Adrenal gland (tissue), 5 donors: ENCODE measurements at regions not wholly inside any gene's neighbourhood (a gene's known extent, or its start where the extent isn't known, plus 50 kb on each side); places are given as distances from the start of the nearest gene placed in this dataset.

ENCODE experiments used
- CTCF ChIP-seq, 6 experiments: fragments of 450-650 bp in 4 of 6; fragments of 200-600 bp in 2 of 6; sonication (generic) in 1 of 6; IDR thresholded peaks; 1 replicate in 5 of 6; 2 replicates in 1 of 6; pipeline versions ENCODE4 v1.5.1 to v1.8.0; 2016 to 2021; ENCODE audit warnings: antibody characterized with exemption in 6 of 6, mild to moderate bottlenecking in 2 of 6, moderate library complexity in 1 of 6
- POLR2A ChIP-seq, 2 donors: fragments of 450-650 bp; IDR thresholded peaks; one replicate each; pipeline ENCODE4 v1.6.1; 2017; ENCODE audit warnings: antibody characterized with exemption in 2 of 2, mild to moderate bottlenecking in 2 of 2, moderate library complexity in 1 of 2
- donor health status: DM: no; HTN: no; CAD: no.

GRCh38 chr1:209316929-209317328 is 266.6 kb upstream of the CAMK1G start:
- TF ChIP-seq CTCF (IDR thresholded peaks at IDR 0.05) (no peak), POLR2A (IDR thresholded peaks at IDR 0.05) (no peak)
